ENCODE measurements at regions not wholly inside any gene's neighbourhood (a gene's known extent, or its start where the extent isn't known, plus 50 kb on each side); places are given as distances from the start of the nearest gene placed in this dataset.

DNA sequence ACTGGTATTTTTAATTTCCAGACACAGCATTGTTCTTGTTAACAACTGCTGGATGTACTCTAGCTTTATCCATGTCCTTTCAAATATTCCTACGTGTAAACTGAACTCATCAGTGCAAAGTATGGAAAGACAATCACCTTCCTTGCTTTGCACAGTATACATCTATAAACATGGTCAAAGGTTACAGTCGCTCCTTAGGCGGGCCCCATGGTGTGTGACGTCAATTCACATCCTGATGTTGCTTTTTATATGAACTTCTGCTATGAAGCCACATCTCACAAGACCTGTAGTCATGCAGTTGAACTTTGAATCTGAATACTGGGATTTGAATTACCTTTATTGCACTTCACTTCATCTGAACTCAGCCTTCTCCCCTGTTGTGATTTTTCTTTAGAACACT, 447.6 kb upstream of the PSMD7 start:
- DNase-seq (ENCODE audit: low read depth) (no peak), FAIRE-seq (no peak)
- Histone ChIP-seq H3K27me3 (ENCODE audit: control insufficient read depth, insufficient read depth, low read length) (no peaks in the 10 kb centered on the region), H3K4me3 (ENCODE audit: low read depth, low read length) (no peak overlapping the region), H3K36me3 (ENCODE audit: control insufficient read depth, insufficient read depth, low read length) (no peaks in the 10 kb centered on the region)
- TF ChIP-seq, protein P1, sequence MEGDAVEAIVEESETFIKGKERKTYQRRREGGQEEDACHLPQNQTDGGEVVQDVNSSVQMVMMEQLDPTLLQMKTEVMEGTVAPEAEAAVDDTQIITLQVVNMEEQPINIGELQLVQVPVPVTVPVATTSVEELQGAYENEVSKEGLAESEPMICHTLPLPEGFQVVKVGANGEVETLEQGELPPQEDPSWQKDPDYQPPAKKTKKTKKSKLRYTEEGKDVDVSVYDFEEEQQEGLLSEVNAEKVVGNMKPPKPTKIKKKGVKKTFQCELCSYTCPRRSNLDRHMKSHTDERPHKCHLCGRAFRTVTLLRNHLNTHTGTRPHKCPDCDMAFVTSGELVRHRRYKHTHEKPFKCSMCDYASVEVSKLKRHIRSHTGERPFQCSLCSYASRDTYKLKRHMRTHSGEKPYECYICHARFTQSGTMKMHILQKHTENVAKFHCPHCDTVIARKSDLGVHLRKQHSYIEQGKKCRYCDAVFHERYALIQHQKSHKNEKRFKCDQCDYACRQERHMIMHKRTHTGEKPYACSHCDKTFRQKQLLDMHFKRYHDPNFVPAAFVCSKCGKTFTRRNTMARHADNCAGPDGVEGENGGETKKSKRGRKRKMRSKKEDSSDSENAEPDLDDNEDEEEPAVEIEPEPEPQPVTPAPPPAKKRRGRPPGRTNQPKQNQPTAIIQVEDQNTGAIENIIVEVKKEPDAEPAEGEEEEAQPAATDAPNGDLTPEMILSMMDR (IDR thresholded peaks at IDR 0.05; ENCODE audit: insufficient read depth, low read length, severe bottlenecking) = no peak

DNA sequence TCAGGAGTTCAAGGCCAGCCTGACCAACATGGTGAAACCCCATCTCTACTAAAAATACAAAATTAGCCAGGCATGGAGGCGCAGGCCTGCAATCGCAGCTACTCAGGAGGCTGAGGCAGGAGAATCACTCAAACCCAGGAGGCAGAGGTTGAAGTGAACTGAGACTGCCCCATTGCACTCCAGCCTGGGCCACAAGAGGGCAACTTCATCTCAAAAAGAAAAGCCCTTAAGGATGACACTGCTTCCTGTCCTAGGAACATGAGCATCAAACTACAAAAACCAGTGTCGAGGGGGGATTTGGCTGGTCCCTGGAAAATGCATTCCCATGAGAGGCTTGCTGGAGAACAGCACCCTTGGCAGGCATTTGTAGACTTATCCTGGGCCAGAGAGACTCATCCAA, 449.5 kb upstream of the PSMD7 start:
- H3K4me3 ChIP-seq (ENCODE audit: low read depth, low read length) = no peak overlapping the region
- H3K27me3 ChIP-seq (ENCODE audit: control insufficient read depth, insufficient read depth, low read length) = no peaks in the 10 kb centered on the region
- TF ChIP-seq, protein P1 (IDR thresholded peaks at IDR 0.05; ENCODE audit: insufficient read depth, low read length, severe bottlenecking) = no peak
- no peaks in the 10 kb centered on the region for H3K36me3 ChIP-seq (ENCODE audit: control insufficient read depth, insufficient read depth, low read length)
- DNase-seq (ENCODE audit: low read depth) = no peak
- no peak for FAIRE-seq

DNA sequence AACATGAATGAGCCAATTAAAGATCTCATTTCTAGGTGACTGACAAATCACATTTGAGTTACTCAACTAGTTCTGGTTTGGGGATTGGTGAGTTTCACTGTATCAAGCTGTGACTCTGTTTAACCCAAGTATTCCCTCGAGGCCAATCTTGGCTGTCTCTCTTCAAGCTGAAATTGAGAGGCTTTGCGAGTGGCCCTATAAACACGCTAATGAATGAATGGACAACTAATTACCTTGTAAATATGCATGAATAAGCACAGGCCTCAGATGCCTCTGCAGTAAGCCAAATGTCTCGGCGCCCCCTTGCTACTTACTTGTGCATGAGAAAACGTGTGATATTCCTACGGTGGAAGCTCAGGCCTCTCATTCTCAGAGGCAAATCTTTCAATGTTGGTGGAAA, 450.3 kb upstream of the PSMD7 start:
- TF ChIP-seq, protein P1 (IDR thresholded peaks at IDR 0.05; ENCODE audit: insufficient read depth, low read length, severe bottlenecking) = no peak
- Histone ChIP-seq H3K27me3 (ENCODE audit: control insufficient read depth, insufficient read depth, low read length) (no peaks in the 10 kb centered on the region), H3K36me3 (ENCODE audit: control insufficient read depth, insufficient read depth, low read length) (no peaks in the 10 kb centered on the region), H3K4me3 (ENCODE audit: low read depth, low read length) (no peak overlapping the region)
- FAIRE-seq (no peak), DNase-seq (ENCODE audit: low read depth) (no peak)

DNA sequence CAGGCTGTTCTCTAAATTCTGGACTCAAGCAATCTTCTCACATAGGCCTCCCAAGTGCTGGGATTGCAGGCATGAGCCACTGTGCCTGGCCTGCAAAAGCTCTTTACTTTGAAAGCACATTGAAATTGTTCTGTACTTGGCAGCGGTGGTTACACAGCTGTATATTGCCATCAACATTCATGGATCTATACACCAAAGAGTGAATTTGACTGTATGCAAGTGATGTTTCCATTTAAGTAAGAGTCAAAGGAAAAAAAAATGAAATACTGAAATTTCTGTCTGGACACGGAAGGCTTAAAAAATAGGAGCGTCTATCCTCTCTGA, 450.6 kb upstream of the PSMD7 start:
- TF ChIP-seq, protein P1 (IDR thresholded peaks at IDR 0.05; ENCODE audit: insufficient read depth, low read length, severe bottlenecking) = no peak
- FAIRE-seq = no peak
- DNase-seq (ENCODE audit: low read depth) = no peak
- Histone ChIP-seq H3K27me3 (ENCODE audit: control insufficient read depth, insufficient read depth, low read length) (no peaks in the 10 kb centered on the region), H3K4me3 (ENCODE audit: low read depth, low read length) (no peak overlapping the region), H3K36me3 (ENCODE audit: control insufficient read depth, insufficient read depth, low read length) (no peaks in the 10 kb centered on the region)

DNA sequence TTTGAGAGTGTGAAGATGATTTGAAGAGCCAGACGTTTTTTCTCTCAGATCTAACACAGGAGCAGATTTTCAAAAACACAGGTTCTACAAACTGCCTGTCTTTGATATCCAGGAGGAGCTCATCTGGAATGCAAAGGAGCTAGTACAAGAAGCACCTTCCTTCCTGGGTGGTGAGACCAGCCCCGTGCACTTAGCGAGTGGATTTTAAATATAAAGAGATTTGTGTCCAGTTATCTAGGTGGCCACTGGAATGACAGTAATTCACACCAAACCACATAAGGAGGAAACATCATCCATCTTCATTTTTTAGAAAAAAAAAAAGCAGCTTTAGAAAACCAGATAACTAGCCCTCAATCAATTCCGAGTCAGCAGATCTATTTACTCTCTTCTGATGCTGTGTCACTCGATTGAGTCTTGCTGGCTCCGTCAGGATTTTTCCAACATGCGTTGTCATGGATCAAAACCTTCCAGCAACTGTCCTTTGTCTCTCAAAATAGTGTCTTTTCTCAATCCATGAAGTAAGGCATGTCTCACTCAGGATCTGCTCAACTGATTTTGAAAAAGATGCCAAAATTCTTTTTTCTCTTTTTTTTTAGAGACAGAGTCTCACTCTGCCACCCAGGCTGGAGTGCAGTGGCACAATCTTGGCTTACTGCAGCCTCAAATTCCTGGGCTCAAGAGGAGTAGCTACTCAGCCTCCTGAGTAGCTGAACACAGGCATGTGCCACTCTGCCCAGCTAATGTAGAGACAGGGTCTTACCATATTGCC, 451.2 kb upstream of the PSMD7 start:
- H3K36me3 ChIP-seq (ENCODE audit: control insufficient read depth, insufficient read depth, low read length) = no peaks in the 10 kb centered on the region
- no peak for FAIRE-seq
- H3K27me3 ChIP-seq (ENCODE audit: control insufficient read depth, insufficient read depth, low read length) = no peaks in the 10 kb centered on the region
- TF ChIP-seq, protein P1 (IDR thresholded peaks at IDR 0.05; ENCODE audit: insufficient read depth, low read length, severe bottlenecking) = no peak
- H3K4me3 ChIP-seq (ENCODE audit: low read depth, low read length) = no peak overlapping the region
- no peak for DNase-seq (ENCODE audit: low read depth)

DNA sequence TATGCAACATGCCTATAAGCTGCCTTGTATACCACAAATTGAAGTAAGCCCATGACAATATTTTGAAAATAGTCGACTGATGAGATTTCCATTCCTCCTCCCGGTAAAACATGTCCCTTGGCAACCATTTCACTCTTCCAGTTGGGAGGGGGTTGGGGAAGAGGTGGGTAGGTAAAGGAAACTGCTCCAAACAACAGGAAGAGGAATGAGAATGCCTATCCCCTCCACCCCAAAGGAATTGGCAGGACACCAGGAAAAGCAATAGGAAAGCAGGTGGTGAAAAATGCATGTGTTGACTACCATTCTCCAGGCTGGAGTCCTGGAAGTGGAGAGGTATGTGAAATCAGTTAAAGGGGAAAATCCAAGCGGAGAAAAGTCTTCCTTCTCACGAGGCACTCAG, 455.9 kb upstream of the PSMD7 start:
- FAIRE-seq = no peak

More for the DNA sequence above, 455.9 kb upstream of the PSMD7 start:
- DNase-seq (ENCODE audit: low read depth) = no peak
- Histone ChIP-seq H3K27me3 (ENCODE audit: control insufficient read depth, insufficient read depth, low read length) (no peaks in the 10 kb centered on the region), H3K4me3 (ENCODE audit: low read depth, low read length) (no peak overlapping the region), H3K36me3 (ENCODE audit: control insufficient read depth, insufficient read depth, low read length) (no peaks in the 10 kb centered on the region)
- TF ChIP-seq, protein P1 (IDR thresholded peaks at IDR 0.05; ENCODE audit: insufficient read depth, low read length, severe bottlenecking) = no peak
